GM21390 (cell line): ENCODE measurements at regions not wholly inside any gene's neighbourhood (a gene's known extent, or its start where the extent isn't known, plus 50 kb on each side); places are given as distances from the start of the nearest gene placed in this dataset.
"Not testable (repeated sequence)": the region's sequence is repeated elsewhere in the genome, so short reads cannot be mapped to it uniquely, and the experiment has no call there.

Source experiments
- ATAC-seq: cut with Tn5 transposase; IDR thresholded peaks from one replicate; pipeline ENCODE4 v1.9.1; 2021; ENCODE audit not compliant: unreplicated experiment

GRCh38 chr4:54861201-54861600 lies 203.4 kb downstream of the KIT start:
- ATAC-seq, result no peak

- ATAC-seq, result no peak
Observed at GRCh38 chr4:54855191-54855854, 197.6 kb downstream of the KIT start.

- ATAC-seq, result no peak
Observed at GRCh38 chr4:54852602-54853001, 194.8 kb downstream of the KIT start.

GRCh38 chr4:54852054-54852453 lies 194.3 kb downstream of the KIT start:
- no peak for ATAC-seq

GRCh38 chr4:54844911-54845310 lies 187.2 kb downstream of the KIT start:
- no peak for ATAC-seq

GRCh38 chr4:54843946-54844345 lies 186.2 kb downstream of the KIT start:
- ATAC-seq, result no peak

- ATAC-seq, result no peak
Observed at GRCh38 chr4:54843106-54843505, 185.3 kb downstream of the KIT start.

- ATAC-seq, result no peak
Observed at GRCh38 chr4:54842656-54843055, 184.9 kb downstream of the KIT start.

- ATAC-seq, result no peak
Observed at GRCh38 chr4:54842226-54842625, 184.5 kb downstream of the KIT start.

- no peak for ATAC-seq
Observed at GRCh38 chr4:54840992-54841768, 183.4 kb downstream of the KIT start.

GRCh38 chr4:54840430-54840829 lies 182.7 kb downstream of the KIT start:
- ATAC-seq, result no peak

GRCh38 chr4:54838301-54838700 lies 180.5 kb downstream of the KIT start:
- no peak for ATAC-seq

GRCh38 chr4:54837576-54838140 lies 179.9 kb downstream of the KIT start:
- ATAC-seq, result no peak

GRCh38 chr4:54828361-54828760 lies 170.6 kb downstream of the KIT start:
- not testable (repeated sequence) for ATAC-seq

- ATAC-seq, result no peak
Observed at GRCh38 chr4:54823616-54824015, 165.9 kb downstream of the KIT start.

- no peak for ATAC-seq
Observed at GRCh38 chr4:54819034-54819433, 161.3 kb downstream of the KIT start.

GRCh38 chr4:54818481-54818880 lies 160.7 kb downstream of the KIT start:
- no peak for ATAC-seq

GRCh38 chr4:54813674-54814073 lies 155.9 kb downstream of the KIT start:
- ATAC-seq, result no peak

GRCh38 chr4:54806351-54806750 lies 148.6 kb downstream of the KIT start:
- ATAC-seq, result no peak

GRCh38 chr4:54802336-54802735 lies 144.6 kb downstream of the KIT start:
- no peak for ATAC-seq

GRCh38 chr4:54800831-54801530 lies 143.2 kb downstream of the KIT start:
- no peak for ATAC-seq

- ATAC-seq, result no peak
Observed at GRCh38 chr4:54794579-54794978, 136.8 kb downstream of the KIT start.
